ENCODE measurements at regions not wholly inside any gene's neighbourhood (a gene's known extent, or its start where the extent isn't known, plus 50 kb on each side); places are given as distances from the start of the nearest gene placed in this dataset.

DNA sequence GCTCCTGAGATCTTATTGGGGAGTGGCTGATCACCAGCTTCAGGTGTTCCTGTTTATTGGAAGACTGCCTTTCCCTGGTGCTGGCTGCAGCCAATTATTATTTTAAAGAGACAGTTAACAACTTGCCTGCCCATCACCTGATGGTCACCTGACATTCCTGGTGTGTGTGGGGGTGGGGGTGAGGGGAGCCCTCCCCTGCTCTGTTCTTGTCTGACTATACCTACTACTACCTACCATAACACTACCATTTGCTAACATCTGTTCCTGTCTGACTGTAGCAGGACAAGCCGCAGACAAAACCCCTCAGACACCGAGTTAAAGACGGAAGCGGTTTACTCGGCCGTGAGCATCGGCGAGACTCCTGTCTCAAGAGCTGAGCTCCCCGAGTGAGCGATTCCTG lies 54.9 kb upstream of the NBPF3 start:
- Mint-ChIP-seq H3K4me3 (ENCODE audit: unreplicated experiment) (no peak overlapping the region), H3K4me1 (ENCODE audit: low read depth, unreplicated experiment) (peaks cover 10% of the 10 kb centered on the region), H3K27me3 (ENCODE audit: insufficient read depth, unreplicated experiment) (no peaks in the 10 kb centered on the region), H3K9me3 (ENCODE audit: unreplicated experiment) (no peaks in the 10 kb centered on the region), H3K27ac (ENCODE audit: unreplicated experiment) (no peak overlapping the region), H3K36me3 (ENCODE audit: insufficient read depth, unreplicated experiment) (no peaks in the 10 kb centered on the region)
- intact Hi-C loops (cut with micrococcal nuclease; ENCODE audit: unreplicated experiment) = no loop called here
- Histone ChIP-seq H3K4me1 (no peaks in the 10 kb centered on the region), H3K9me3 (peaks cover 3% of the 10 kb centered on the region; the same call in 1 of the 2 replicates), H3K27me3 (replicated peaks; ENCODE audit: control insufficient read depth, insufficient read depth, low read length) (no peaks in the 10 kb centered on the region), H3K4me3 (ENCODE audit: low read depth, low read length) (no peak overlapping the region), H3K36me3 (ENCODE audit: control insufficient read depth, insufficient read depth, low read length) (no peaks in the 10 kb centered on the region)
- DNase-seq = no peak
- TF ChIP-seq CTCF (IDR thresholded peaks at IDR 0.05; ENCODE audit: insufficient read depth in 1 of 2, low read depth in 1 of 2, low read length in 1 of 2, severe bottlenecking in 1 of 2, unreplicated experiment in 1 of 2) = no peak
- no TSS peak for BruUV-seq (replicated peaks)
- POLR2A ChIA-PET = no interaction called here
- CTCF ChIA-PET = no interaction called here

GRCh38 chr1:21384620-21385019 lies 55.3 kb upstream of the NBPF3 start:
- POLR2A ChIA-PET = no interaction called here
- Mint-ChIP-seq H3K27ac (ENCODE audit: unreplicated experiment) (no peak overlapping the region), H3K4me3 (ENCODE audit: unreplicated experiment) (no peak overlapping the region), H3K27me3 (ENCODE audit: insufficient read depth, unreplicated experiment) (no peaks in the 10 kb centered on the region), H3K9me3 (ENCODE audit: unreplicated experiment) (no peaks in the 10 kb centered on the region), H3K36me3 (ENCODE audit: insufficient read depth, unreplicated experiment) (no peaks in the 10 kb centered on the region), H3K4me1 (ENCODE audit: low read depth, unreplicated experiment) (peaks cover 10% of the 10 kb centered on the region)
- Histone ChIP-seq H3K9me3 (peaks cover 3% of the 10 kb centered on the region; the same call in 1 of the 2 replicates), H3K4me3 (ENCODE audit: low read depth, low read length) (no peak overlapping the region), H3K36me3 (ENCODE audit: control insufficient read depth, insufficient read depth, low read length) (no peaks in the 10 kb centered on the region), H3K4me1 (no peaks in the 10 kb centered on the region), H3K27me3 (replicated peaks; ENCODE audit: control insufficient read depth, insufficient read depth, low read length) (no peaks in the 10 kb centered on the region)
- no peak for DNase-seq
- no peak for TF ChIP-seq CTCF (IDR thresholded peaks at IDR 0.05; ENCODE audit: insufficient read depth in 1 of 2, low read depth in 1 of 2, low read length in 1 of 2, severe bottlenecking in 1 of 2, unreplicated experiment in 1 of 2)
- CTCF ChIA-PET = interaction anchor here (0.9 kb wide), 1 partner anchor 153 kb away, joined by 5 read pairs; no protein-coding TSS in a partner anchor
- BruUV-seq (replicated peaks) = no TSS peak
- intact Hi-C loops (cut with micrococcal nuclease; ENCODE audit: unreplicated experiment) = no loop called here

- peaks cover 3% of the 10 kb centered on the region; the same call in 1 of the 2 replicates for H3K9me3 ChIP-seq
- H3K9me3 Mint-ChIP-seq (ENCODE audit: unreplicated experiment) = no peaks in the 10 kb centered on the region
- no peaks in the 10 kb centered on the region for H3K27me3 ChIP-seq (replicated peaks; ENCODE audit: control insufficient read depth, insufficient read depth, low read length)
- no peak overlapping the region for H3K4me3 ChIP-seq (ENCODE audit: low read depth, low read length)
- no peak for TF ChIP-seq CTCF (IDR thresholded peaks at IDR 0.05; ENCODE audit: insufficient read depth in 1 of 2, low read depth in 1 of 2, low read length in 1 of 2, severe bottlenecking in 1 of 2, unreplicated experiment in 1 of 2)
- intact Hi-C loops (cut with micrococcal nuclease; ENCODE audit: unreplicated experiment) = no loop called here
- peaks cover 10% of the 10 kb centered on the region for H3K4me1 Mint-ChIP-seq (ENCODE audit: low read depth, unreplicated experiment)
- H3K36me3 ChIP-seq (ENCODE audit: control insufficient read depth, insufficient read depth, low read length) = no peaks in the 10 kb centered on the region
- BruUV-seq (replicated peaks) = no TSS peak
- H3K36me3 Mint-ChIP-seq (ENCODE audit: insufficient read depth, unreplicated experiment) = no peaks in the 10 kb centered on the region
- POLR2A ChIA-PET = no interaction called here
- no peaks in the 10 kb centered on the region for H3K4me1 ChIP-seq
- no peak for DNase-seq
- H3K4me3 Mint-ChIP-seq (ENCODE audit: unreplicated experiment) = no peak overlapping the region
- CTCF ChIA-PET = interaction anchor here (0.9 kb wide), 1 partner anchor 154 kb away, joined by 5 read pairs; no protein-coding TSS in a partner anchor
- no peaks in the 10 kb centered on the region for H3K27me3 Mint-ChIP-seq (ENCODE audit: insufficient read depth, unreplicated experiment)
- H3K27ac Mint-ChIP-seq (ENCODE audit: unreplicated experiment) = no peak overlapping the region
These were observed 56.0 kb upstream of the NBPF3 start for GRCh38 chr1:21383785-21384401.
